Prostate gland (tissue), 2 donors: ENCODE measurements at regions not wholly inside any gene's neighbourhood (a gene's known extent, or its start where the extent isn't known, plus 50 kb on each side); places are given as distances from the start of the nearest gene placed in this dataset.

ENCODE experiments used
- POLR2A ChIP-seq: fragments of 450-650 bp; IDR thresholded peaks from one replicate; pipeline ENCODE4 v1.6.1; 2016; ENCODE audit warnings: antibody characterized with exemption, mild to moderate bottlenecking
- POLR2AphosphoS5 ChIP-seq: sonication (generic); formaldehyde crosslinking; IDR thresholded peaks from one replicate; pipeline ENCODE4 v1.6.1; 2017; ENCODE audit warnings: antibody characterized with exemption
- TF ChIP-seq, protein P1 (sequence below), 4 experiments: fragments of 200-600 bp in 2 of 4; fragments of 450-650 bp in 2 of 4; sonication (generic) in 2 of 4; IDR thresholded peaks; 1 replicate in 3 of 4; 2 replicates in 1 of 4; pipeline ENCODE4 v1.5.1; 2016 to 2019; ENCODE audit warnings: antibody characterized with exemption in 4 of 4, mild to moderate bottlenecking in 2 of 4, moderate library complexity in 2 of 4

- TF ChIP-seq, protein P1, sequence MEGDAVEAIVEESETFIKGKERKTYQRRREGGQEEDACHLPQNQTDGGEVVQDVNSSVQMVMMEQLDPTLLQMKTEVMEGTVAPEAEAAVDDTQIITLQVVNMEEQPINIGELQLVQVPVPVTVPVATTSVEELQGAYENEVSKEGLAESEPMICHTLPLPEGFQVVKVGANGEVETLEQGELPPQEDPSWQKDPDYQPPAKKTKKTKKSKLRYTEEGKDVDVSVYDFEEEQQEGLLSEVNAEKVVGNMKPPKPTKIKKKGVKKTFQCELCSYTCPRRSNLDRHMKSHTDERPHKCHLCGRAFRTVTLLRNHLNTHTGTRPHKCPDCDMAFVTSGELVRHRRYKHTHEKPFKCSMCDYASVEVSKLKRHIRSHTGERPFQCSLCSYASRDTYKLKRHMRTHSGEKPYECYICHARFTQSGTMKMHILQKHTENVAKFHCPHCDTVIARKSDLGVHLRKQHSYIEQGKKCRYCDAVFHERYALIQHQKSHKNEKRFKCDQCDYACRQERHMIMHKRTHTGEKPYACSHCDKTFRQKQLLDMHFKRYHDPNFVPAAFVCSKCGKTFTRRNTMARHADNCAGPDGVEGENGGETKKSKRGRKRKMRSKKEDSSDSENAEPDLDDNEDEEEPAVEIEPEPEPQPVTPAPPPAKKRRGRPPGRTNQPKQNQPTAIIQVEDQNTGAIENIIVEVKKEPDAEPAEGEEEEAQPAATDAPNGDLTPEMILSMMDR (IDR thresholded peaks at IDR 0.05), result no peak
- no peak for TF ChIP-seq POLR2A
- no peak for TF ChIP-seq POLR2AphosphoS5
Measured at GRCh38 chr9:117552811-117553210, 138.0 kb upstream of the ASTN2 start.
